Right ventricle myocardium inferior (tissue), 1 donor: ENCODE measurements at regions not wholly inside any gene's neighbourhood (a gene's known extent, or its start where the extent isn't known, plus 50 kb on each side); places are given as distances from the start of the nearest gene placed in this dataset.
A peak's percentile ranks its signal among the peaks of the same experiment; 100 is the strongest.
"Not testable (repeated sequence)": the region's sequence is repeated elsewhere in the genome, so short reads cannot be mapped to it uniquely, and the experiment has no call there.

Experiments used
- ATAC-seq: fragments of 200-7000 bp; cut with Tn5 transposase; one replicate; pipeline ENCODE4 v1.9.1; 2020; ENCODE audit warnings: mild to moderate bottlenecking, moderate library complexity
- DNase-seq: peaks from one replicate; pipeline ENCODE4 v3.0.0; 2021; ENCODE audit errors: missing footprints
- intact Hi-C: fragments of 100-400 bp; cut with DNase I; formaldehyde crosslinking; loops from one replicate; pipeline ENCODE4 v1.11.0; 2022
- donor health status: DM: no; HTN: yes; CAD: no; lungs with severe emphysema.

GRCh38 chr6:2569420-2569819, 181.3 kb downstream of the MYLK4 start:
- intact Hi-C loops, DNase-seq, ATAC-seq: not testable (repeated sequence)

- intact Hi-C loops = no loop called here
- DNase-seq (no peak), ATAC-seq (no peak)
Observed at GRCh38 chr6:2566048-2566447, 184.7 kb downstream of the MYLK4 start.

- no peak for DNase-seq
- intact Hi-C loops = no loop called here
- ATAC-seq = no peak
Observed at GRCh38 chr6:2565499-2565898, 185.2 kb downstream of the MYLK4 start.

- no peak for DNase-seq
- no peak for ATAC-seq
- intact Hi-C loops = no loop called here
Observed at GRCh38 chr6:2563635-2564034, 187.1 kb downstream of the MYLK4 start.

- DNase-seq (no peak), ATAC-seq (peak; percentile 62)
- intact Hi-C loops = no loop called here
Observed at GRCh38 chr6:2562721-2563451, 187.8 kb downstream of the MYLK4 start.

- no peak for DNase-seq
- no peak for ATAC-seq
- intact Hi-C loops = no loop called here
Observed at GRCh38 chr6:2560917-2561698, 189.6 kb downstream of the MYLK4 start.

- ATAC-seq = no peak
- DNase-seq = no peak
- intact Hi-C loops = no loop called here
Observed at GRCh38 chr6:2560140-2560818, 190.4 kb downstream of the MYLK4 start.

GRCh38 chr6:2558861-2559801, 191.6 kb downstream of the MYLK4 start:
- intact Hi-C loops = no loop called here
- DNase-seq = no peak
- no peak for ATAC-seq

- intact Hi-C loops = no loop called here
- DNase-seq (no peak), ATAC-seq (no peak)
Observed at GRCh38 chr6:2558098-2558680, 192.5 kb downstream of the MYLK4 start.

- DNase-seq = no peak
- ATAC-seq = no peak
- intact Hi-C loops = no loop called here
Observed at GRCh38 chr6:2557181-2557720, 193.5 kb downstream of the MYLK4 start.

GRCh38 chr6:2556761-2557160, 194.0 kb downstream of the MYLK4 start:
- DNase-seq (no peak), ATAC-seq (no peak)
- intact Hi-C loops = no loop called here

- ATAC-seq (no peak), DNase-seq (no peak)
- intact Hi-C loops = no loop called here
Observed at GRCh38 chr6:2554651-2555260, 196.0 kb downstream of the MYLK4 start.

GRCh38 chr6:2552526-2553154, 198.1 kb downstream of the MYLK4 start:
- intact Hi-C loops = no loop called here
- ATAC-seq (no peak), DNase-seq (no peak)

- intact Hi-C loops = no loop called here
- no peak for DNase-seq
- no peak for ATAC-seq
Observed at GRCh38 chr6:2551705-2552104, 199.0 kb downstream of the MYLK4 start.

GRCh38 chr6:2550247-2550646, 200.5 kb downstream of the MYLK4 start:
- intact Hi-C loops = no loop called here
- ATAC-seq (no peak), DNase-seq (no peak)

GRCh38 chr6:2549834-2550233, 200.9 kb downstream of the MYLK4 start:
- intact Hi-C loops = no loop called here
- DNase-seq = no peak
- no peak for ATAC-seq

- intact Hi-C loops = no loop called here
Observed at GRCh38 chr6:2547355-2547754, 203.4 kb downstream of the MYLK4 start.

More at GRCh38 chr6:2547355-2547754, 203.4 kb downstream of the MYLK4 start:
- no peak for DNase-seq
- ATAC-seq = no peak
